Astrocyte of the cerebellum (primary cell): ENCODE measurements at regions not wholly inside any gene's neighbourhood (a gene's known extent, or its start where the extent isn't known, plus 50 kb on each side); places are given as distances from the start of the nearest gene placed in this dataset.

Experiments
- DNase-seq: peaks from one replicate; pipeline ENCODE4 v3.0.0-alpha.2; 2011; ENCODE audit warnings: low read depth
- H3K4me3 ChIP-seq: 2 replicates; pipeline ENCODE4 v1.5.1; 2011; ENCODE audit warnings: mild to moderate bottlenecking, low read depth, low read length, moderate library complexity
- CTCF ChIP-seq: IDR thresholded peaks from 2 replicates; pipeline ENCODE4 v1.5.1; 2012; ENCODE audit warnings: low read length, low read depth, moderate library complexity, mild to moderate bottlenecking; ENCODE audit errors: missing control alignments
- in situ Hi-C: cut with HindIII; loops from 2 replicates; pipeline ENCODE4 v1.10.0; 2017; ENCODE audit warnings: low sequenced_read_pairs

- DNase-seq = no peak
Observed at GRCh38 chr10:109203646-109204353, 719.5 kb downstream of the XPNPEP1 start.

GRCh38 chr10:109202111-109202510 lies 721.2 kb downstream of the XPNPEP1 start:
- in situ Hi-C loops = no loop called here
- H3K4me3 ChIP-seq = no peak overlapping the region
- DNase-seq = no peak
- TF ChIP-seq CTCF = no peak

More at GRCh38 chr10:109203646-109204353, 719.5 kb downstream of the XPNPEP1 start:
- TF ChIP-seq CTCF = no peak
- in situ Hi-C loops = no loop called here
- no peak overlapping the region for H3K4me3 ChIP-seq

- in situ Hi-C loops = no loop called here
Observed at GRCh38 chr10:109200646-109201045, 722.7 kb downstream of the XPNPEP1 start.

GRCh38 chr10:109191823-109192222 lies 731.5 kb downstream of the XPNPEP1 start:
- in situ Hi-C loops = no loop called here
- no peak for TF ChIP-seq CTCF
- H3K4me3 ChIP-seq = no peak overlapping the region
- no peak for DNase-seq

More at GRCh38 chr10:109200646-109201045, 722.7 kb downstream of the XPNPEP1 start:
- H3K4me3 ChIP-seq = no peak overlapping the region
- no peak for TF ChIP-seq CTCF
- DNase-seq = no peak

- no peak overlapping the region for H3K4me3 ChIP-seq
- TF ChIP-seq CTCF = no peak
- in situ Hi-C loops = no loop called here
- no peak for DNase-seq
Observed at GRCh38 chr10:109191341-109191740, 732.0 kb downstream of the XPNPEP1 start.

GRCh38 chr10:109187677-109188076 lies 735.6 kb downstream of the XPNPEP1 start:
- no peak for TF ChIP-seq CTCF
- H3K4me3 ChIP-seq = no peak overlapping the region
- DNase-seq = no peak
- in situ Hi-C loops = no loop called here
